Ovary (tissue), 7 donors: ENCODE measurements at regions not wholly inside any gene's neighbourhood (a gene's known extent, or its start where the extent isn't known, plus 50 kb on each side); places are given as distances from the start of the nearest gene placed in this dataset.

ENCODE experiments used
- DNase-seq, 5 donors: peaks; one replicate each; pipeline ENCODE4 v3.0.0-alpha.2; 2019 to 2020
- H3K27ac ChIP-seq, 2 donors: fragments of 200-600 bp; one replicate each; pipeline versions ENCODE4 v1.5.1 to v1.8.0; 2019 to 2022
- H3K27me3 ChIP-seq: fragments of 200-600 bp; one replicate; pipeline ENCODE4 v1.8.0; 2022
- H3K36me3 ChIP-seq: fragments of 200-600 bp; sonication (generic); one replicate; pipeline ENCODE4 v1.5.1; 2019
- H3K4me1 ChIP-seq: one replicate; pipeline ENCODE4 v1.8.1; 2013; ENCODE audit warnings: mild to moderate bottlenecking, moderate library complexity; ENCODE audit not compliant: insufficient read depth
- H3K4me3 ChIP-seq: fragments of 200-600 bp; sonication (generic); one replicate; pipeline ENCODE4 v1.5.1; 2017
- H3K9me3 ChIP-seq, 2 donors: fragments of 200-600 bp in 1 of 2; sonication (generic) in 1 of 2; one replicate each; pipeline versions ENCODE4 v1.5.1 to v1.8.1; 2013 to 2019; ENCODE audit warnings: mild to moderate bottlenecking in 1 of 2, moderate library complexity in 1 of 2
- EP300 ChIP-seq: sonication (generic); formaldehyde crosslinking; IDR thresholded peaks from one replicate; pipeline ENCODE4 v1.6.1; 2017; ENCODE audit warnings: antibody characterized with exemption
- POLR2A ChIP-seq: fragments of 450-650 bp; IDR thresholded peaks from one replicate; pipeline ENCODE4 v1.6.1; 2017; ENCODE audit warnings: antibody characterized with exemption, mild to moderate bottlenecking, moderate library complexity
- WGBS, 3 donors: extraction: QIAGEN DNeasy Blood & Tissue Kit in 1 of 3; methylation state at CpG; one replicate each; pipeline versions ENCODE4 v1.1.5 to v1.1.7; 2013 to 2017; 5-methylcytosine and 5-hydroxymethylcytosine counted together
- intact Hi-C, 4 donors: fragments of 100-400 bp; cut with DNase I; formaldehyde crosslinking; loops; one replicate each; pipeline versions ENCODE4 v1.11.0 to v1.15.1; 2022 to 2023
- TF ChIP-seq, protein P1 (sequence below), 3 donors: fragments of 450-650 bp in 2 of 3; fragments of 200-600 bp in 1 of 3; IDR thresholded peaks; one replicate each; pipeline versions ENCODE4 v1.5.1 to v1.8.0; 2016 to 2022; ENCODE audit warnings: antibody characterized with exemption in 3 of 3, mild to moderate bottlenecking in 1 of 3
- donor health status: DM: no; HTN: no; CAD: no; lungs with moderate emphysema.
- donor health status: DM: no; HTN: no; CAD: no.
- donor health status: Bipolar disorder and iron deficiency.
- donor health status: DM: no; HTN: no; CAD: no.
- donor health status: DM: yes; HTN: yes; CAD: no.

DNA sequence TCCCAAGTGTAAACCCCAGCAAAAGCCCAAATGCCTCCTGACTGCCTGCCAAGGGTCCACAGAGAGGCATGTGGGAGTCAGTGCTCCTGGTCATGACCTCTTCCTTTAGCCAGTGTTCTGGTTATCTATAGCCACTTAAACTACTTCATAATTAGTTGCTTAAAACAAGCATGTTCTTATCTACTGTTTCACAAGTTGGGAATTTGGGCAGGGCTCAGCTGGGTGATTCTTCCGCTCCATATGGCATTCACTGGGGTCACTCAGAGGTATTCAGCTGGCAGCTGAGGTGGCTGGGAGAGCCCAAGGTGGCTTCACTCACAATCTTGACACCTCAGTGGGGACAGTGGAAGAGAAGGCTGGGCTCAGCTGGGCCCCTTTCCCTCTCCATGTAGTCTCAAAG is 184.0 kb upstream of the RGS6 start:
- DNase-seq = no peak
- WGBS, 3 donors = 85 to 100% (median 87%) methylated on average over 1 of the region's 1 CpG
- Histone ChIP-seq H3K9me3 (no peaks in the 10 kb centered on the region), H3K27me3 (no peaks in the 10 kb centered on the region), H3K4me1 (peaks cover 2% of the 10 kb centered on the region), H3K36me3 (no peaks in the 10 kb centered on the region), H3K27ac (no peak overlapping the region), H3K4me3 (no peak overlapping the region)
- no peak for TF ChIP-seq POLR2A
- TF ChIP-seq EP300 = no peak
- TF ChIP-seq, protein P1, sequence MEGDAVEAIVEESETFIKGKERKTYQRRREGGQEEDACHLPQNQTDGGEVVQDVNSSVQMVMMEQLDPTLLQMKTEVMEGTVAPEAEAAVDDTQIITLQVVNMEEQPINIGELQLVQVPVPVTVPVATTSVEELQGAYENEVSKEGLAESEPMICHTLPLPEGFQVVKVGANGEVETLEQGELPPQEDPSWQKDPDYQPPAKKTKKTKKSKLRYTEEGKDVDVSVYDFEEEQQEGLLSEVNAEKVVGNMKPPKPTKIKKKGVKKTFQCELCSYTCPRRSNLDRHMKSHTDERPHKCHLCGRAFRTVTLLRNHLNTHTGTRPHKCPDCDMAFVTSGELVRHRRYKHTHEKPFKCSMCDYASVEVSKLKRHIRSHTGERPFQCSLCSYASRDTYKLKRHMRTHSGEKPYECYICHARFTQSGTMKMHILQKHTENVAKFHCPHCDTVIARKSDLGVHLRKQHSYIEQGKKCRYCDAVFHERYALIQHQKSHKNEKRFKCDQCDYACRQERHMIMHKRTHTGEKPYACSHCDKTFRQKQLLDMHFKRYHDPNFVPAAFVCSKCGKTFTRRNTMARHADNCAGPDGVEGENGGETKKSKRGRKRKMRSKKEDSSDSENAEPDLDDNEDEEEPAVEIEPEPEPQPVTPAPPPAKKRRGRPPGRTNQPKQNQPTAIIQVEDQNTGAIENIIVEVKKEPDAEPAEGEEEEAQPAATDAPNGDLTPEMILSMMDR (IDR thresholded peaks at IDR 0.05) = no peak
- intact Hi-C loops = no loop called here

DNA sequence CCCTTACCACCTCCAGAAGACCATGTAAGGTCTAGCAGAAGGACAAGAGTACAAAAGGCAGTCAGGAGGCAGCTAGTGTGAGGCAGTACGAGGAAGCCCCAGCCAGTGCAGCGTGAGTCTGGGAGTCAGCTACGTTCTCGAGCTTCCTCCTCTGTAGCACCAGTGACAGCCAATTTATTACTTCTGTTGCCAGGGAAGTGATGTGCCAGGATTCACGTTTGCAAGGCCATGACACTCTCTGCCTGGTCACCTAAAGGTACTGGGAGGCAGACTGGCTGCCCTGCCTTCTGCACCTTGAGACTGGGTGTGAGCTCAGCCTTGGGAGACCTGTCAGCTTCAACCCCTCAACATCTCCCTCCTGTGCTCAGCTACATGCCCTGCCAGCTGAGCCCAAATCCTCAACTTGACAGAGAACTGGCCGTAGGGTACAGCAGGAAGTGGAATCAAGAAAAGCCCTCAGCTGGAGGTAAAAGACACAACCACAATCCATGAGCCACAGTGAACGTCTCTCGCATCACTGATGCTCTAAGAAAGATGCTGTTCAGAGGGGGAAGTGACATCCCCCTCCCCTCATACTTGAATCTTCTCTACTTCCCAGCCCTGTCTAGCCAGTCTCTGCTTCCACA is 182.5 kb upstream of the RGS6 start:
- 67 to 81% (median 74%) methylated on average over 8 of the region's 8 CpGs for WGBS, 3 donors
- TF ChIP-seq EP300 = no peak
- no peak for TF ChIP-seq POLR2A
- TF ChIP-seq, protein P1 (IDR thresholded peaks at IDR 0.05) = no peak
- Histone ChIP-seq H3K4me1 (peaks cover 4% of the 10 kb centered on the region), H3K9me3 (no peaks in the 10 kb centered on the region), H3K4me3 (no peak overlapping the region), H3K27me3 (no peaks in the 10 kb centered on the region), H3K27ac (no peak overlapping the region), H3K36me3 (no peaks in the 10 kb centered on the region)
- intact Hi-C loops = loop anchor here (5.0 to 10.0 kb wide), 3 partner anchors 425 to 612 kb away; partner anchors contain the start of gene SIPA1L1 (in 3 of the 4)
- no peak for DNase-seq

- H3K36me3 ChIP-seq = no peaks in the 10 kb centered on the region
- no peak overlapping the region for H3K27ac ChIP-seq
- WGBS, 3 donors = 89 to 90% (median 89%) methylated on average over 2 of the region's 2 CpGs
- no peak for TF ChIP-seq EP300
- H3K9me3 ChIP-seq = no peaks in the 10 kb centered on the region
- no peak overlapping the region for H3K4me3 ChIP-seq
- H3K27me3 ChIP-seq = no peaks in the 10 kb centered on the region
- peaks cover 4% of the 10 kb centered on the region for H3K4me1 ChIP-seq
- DNase-seq = no peak
- intact Hi-C loops = loop anchor here (5.0 to 10.0 kb wide), 3 partner anchors 426 to 614 kb away; partner anchors contain the start of gene SIPA1L1 (in 3 of the 4)
Measured at GRCh38 chr14:71751264-71751663, 181.0 kb upstream of the RGS6 start.

GRCh38 chr14:71752111-71752738 is 180.0 kb upstream of the RGS6 start:
- Histone ChIP-seq H3K4me3 (no peak overlapping the region), H3K27ac (no peak overlapping the region), H3K27me3 (no peaks in the 10 kb centered on the region), H3K9me3 (no peaks in the 10 kb centered on the region), H3K36me3 (no peaks in the 10 kb centered on the region), H3K4me1 (peaks cover 4% of the 10 kb centered on the region)
- no peak for DNase-seq
- 69 to 83% (median 83%) methylated on average over 23 of the region's 23 CpGs for WGBS, 3 donors
- intact Hi-C loops = loop anchor here (2.0 to 10.0 kb wide), 4 partner anchors 427 to 615 kb away; partner anchors contain the start of gene SIPA1L1 (in 3 of the 4)
- no peak for TF ChIP-seq EP300
- TF ChIP-seq, protein P1 (IDR thresholded peaks at IDR 0.05) = no peak
- no peak for TF ChIP-seq POLR2A
